GM21423 (cell line): ENCODE measurements at regions not wholly inside any gene's neighbourhood (a gene's known extent, or its start where the extent isn't known, plus 50 kb on each side); places are given as distances from the start of the nearest gene placed in this dataset.

Experiments used
- ATAC-seq: cut with Tn5 transposase; IDR thresholded peaks from one replicate; pipeline ENCODE4 v1.9.1; 2021; ENCODE audit warnings: mild to moderate bottlenecking, moderate library complexity; ENCODE audit not compliant: unreplicated experiment

DNA sequence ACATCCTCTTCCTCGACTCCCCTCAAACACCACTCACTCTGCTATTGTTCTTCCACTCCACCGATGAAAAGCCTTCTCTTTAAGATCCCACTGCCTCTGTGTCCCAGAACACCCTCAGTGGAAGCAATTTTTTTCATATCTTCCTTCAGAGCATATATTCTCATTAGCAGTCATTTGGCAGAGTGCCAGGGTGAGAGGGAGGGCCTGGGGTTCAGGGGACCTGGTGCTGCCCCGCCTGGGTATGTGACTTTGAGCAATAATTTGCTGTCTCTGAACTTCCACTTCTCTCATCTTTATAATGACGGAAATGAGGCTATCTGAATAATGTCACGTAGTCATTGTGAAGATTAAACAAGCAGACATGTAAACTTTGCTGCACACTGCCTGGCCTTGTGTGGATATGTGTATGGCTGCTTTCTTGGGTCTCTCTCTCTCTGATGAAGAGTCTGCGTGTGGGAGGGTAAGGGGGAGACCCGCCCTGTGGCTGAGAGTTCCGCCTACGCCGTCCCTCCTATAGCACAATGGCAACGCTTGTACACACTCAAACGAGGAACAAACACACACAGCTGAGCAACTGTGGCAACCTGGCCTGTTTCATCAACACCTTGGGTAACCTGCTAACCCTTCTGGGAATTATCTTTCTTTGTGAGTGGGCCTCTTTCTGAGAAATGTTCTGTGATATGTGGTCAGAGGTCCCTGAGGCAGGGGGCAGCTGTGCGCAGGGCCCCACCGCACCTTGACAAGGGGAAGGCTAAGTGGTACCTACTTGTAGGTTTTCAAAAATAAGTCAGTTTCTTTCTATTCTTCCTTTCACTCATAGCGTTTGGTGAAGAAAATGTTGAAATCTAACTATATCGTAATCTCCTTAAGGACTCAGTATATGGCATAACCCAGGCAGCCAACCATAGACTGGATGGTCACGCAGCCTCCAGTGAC is 369.8 kb downstream of the SV2B start:
- ATAC-seq: no peak

DNA sequence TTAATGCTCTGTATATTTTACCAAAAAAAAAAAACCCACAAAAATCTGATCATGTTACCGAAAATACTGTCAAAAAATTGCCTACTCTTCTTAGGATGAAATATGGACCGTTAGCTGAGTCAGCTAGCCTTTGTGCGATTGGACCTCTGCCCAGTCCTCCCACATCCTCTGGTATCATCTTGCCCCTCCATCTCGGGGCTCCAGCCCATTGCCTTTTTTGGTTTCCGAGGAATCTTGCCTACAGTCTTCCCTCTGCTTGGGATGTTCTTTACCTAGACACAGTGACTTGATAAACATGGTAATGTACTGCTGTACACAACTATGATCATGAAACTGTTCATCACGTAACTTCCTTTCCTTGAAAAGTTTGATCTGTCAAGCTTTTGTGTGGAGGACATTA is 371.4 kb downstream of the SV2B start:
- ATAC-seq: no peak

DNA sequence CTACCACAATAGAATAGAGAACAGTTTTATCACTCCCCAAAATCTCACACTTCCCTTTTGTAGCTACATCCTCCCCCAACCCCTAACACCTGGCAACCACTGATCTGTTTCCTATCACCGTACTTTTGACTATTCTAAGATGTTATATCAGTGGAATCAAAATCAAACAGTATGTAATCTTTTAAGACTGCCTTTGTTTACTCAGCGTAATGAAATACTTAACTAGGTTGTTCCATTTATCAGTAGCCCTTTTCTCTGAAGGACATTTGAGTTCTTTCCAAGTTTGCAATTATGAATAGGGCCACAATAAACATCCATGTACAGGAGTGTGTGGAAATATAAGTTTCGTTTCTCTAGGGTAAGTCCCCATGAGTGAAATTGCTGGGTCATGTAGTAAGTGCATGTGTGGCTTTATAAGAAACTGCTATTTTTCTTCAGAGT is 372.3 kb downstream of the SV2B start:
- ATAC-seq: no peak

GRCh38 chr15:91473894-91474545 is 374.0 kb downstream of the SV2B start:
- ATAC-seq: no peak

DNA sequence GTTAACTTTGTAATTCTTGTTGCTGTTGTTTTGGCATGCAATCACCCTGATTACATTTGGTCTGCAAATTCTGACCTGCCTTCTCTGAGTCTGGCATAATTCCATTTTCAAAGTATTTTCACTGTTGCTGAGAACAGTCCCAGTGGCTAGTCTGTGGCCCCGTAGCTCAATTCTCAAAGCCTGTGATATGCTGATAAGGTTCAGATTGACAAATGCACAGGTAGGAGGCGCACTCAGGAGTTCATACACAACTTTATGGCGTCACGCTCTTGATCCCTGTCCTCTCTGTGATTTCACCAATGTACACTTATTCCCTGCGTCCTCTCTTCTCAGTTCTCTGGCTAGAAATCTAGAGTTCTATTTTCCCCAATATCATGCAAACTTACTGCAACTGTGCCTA is 376.6 kb upstream of the SLCO3A1 start:
- no peak for ATAC-seq

DNA sequence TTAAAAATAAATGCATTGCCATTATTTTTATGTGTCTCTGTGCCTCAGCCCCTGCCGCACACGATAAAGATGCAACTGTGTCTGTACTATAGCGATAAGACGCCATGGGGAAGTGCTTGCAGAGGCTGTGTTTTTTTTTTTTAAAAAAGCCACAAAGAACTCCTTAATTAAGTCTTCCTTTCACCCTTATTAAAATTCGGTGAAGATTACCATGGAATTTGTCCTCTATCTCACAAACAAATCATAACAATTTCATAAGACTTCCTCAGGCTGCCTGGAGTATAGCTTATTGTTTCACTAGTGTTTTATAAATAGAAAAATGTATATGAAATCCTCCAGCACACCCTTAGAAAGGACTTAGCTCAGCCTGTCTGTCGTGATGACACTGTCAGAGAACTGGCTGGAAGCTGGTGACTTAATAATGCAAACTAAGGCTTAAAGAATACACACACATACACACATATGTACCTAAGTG is 374.8 kb upstream of the SLCO3A1 start:
- ATAC-seq: no peak

DNA sequence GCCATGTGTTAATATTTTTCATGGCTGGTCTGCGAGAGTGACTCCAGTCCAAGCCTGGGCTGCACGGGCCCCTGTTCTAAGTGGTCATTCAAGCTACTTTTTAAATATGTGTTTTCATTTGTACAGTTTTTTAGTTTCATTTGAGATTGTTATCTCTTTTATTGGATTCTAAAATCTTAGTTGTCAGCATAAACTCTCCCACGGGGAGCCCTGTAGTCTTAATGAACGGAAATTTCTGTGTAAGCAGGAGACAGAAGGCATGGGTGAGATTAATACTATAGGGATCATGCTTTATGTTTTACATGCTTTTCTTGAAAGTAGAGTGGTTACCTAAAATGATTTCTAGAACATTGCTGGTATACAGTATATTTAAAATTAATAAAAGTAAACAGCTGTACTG is 373.1 kb upstream of the SLCO3A1 start:
- no peak for ATAC-seq

DNA sequence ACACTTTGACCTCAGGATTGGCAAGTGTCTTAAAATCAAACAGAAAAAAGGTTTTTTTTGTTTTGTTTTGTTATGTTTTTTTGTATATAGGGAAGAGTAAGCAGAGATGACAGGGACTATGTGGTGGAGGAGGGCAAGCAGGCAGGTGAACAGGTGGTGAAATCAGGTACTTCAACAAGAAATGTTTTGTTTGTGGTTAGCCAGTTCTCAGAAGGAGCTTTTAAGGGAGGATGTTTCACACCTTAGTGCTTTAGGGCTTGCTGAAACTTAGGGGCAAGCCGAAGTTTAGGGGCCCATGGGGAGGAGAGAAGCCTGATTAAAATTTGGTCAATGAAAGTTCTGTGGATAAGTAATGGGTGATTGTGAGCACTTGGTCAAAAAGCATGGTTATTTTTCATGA is 370.7 kb upstream of the SLCO3A1 start:
- ATAC-seq: no peak

GRCh38 chr15:91484141-91484540 is 369.4 kb upstream of the SLCO3A1 start:
- no peak for ATAC-seq

DNA sequence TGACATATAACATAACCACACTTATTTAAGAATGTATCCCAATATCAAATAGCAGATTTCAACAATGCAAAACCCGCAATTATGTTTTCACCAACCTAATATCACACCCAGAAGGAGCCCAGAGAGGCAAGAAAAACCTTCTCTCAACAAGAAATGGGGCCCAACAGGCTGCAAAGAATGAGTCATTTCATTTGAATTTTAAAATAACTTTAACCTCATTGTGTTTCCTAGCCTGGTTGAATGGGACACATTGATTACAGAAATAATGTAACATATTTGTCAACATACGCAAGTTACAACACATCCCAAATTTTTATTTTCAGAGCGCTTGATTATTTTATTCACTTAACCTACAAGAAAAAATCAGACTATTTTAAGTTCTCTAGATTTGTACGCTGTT is 365.1 kb upstream of the SLCO3A1 start:
- ATAC-seq: no peak

GRCh38 chr15:91490211-91490610 is 363.3 kb upstream of the SLCO3A1 start:
- no peak for ATAC-seq

DNA sequence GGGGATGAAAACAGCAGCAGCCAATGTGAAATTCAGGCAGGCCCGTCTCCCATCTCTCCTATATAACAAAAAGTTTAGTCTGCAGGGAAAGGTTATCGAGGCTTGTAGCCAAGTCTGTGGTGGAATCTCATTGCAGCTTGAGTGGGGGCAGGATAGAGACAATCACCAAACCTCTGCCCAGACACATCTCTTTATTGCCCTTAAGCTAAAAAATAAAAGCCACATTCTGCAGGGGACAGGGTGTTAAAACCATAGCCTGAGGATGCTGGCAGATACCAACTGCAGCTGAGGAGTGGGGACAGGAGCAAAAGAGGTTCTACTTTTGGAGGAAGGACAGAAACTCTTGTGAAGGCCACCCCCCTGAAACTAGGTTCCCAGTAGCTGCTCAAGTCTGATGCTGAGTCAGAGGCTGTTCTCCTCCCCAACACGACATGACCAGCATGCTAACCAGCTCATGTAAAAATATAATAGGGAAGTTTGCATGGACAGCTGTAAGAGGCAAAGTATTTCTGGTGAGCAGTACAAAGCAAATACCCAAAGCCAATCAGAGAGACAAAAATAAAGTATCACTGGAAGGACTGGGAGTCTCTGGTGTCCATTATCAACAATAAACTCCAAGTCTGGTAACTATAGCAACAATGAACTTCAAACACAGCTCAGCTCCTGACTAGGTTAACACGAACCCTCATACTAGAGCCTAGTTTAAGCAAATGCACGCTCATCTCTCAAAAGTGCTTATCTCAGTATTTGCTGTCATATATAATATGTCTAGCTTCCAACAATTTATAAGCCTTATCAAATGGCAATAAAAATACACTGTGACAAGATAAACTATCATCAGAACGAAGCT is 362.2 kb upstream of the SLCO3A1 start:
- ATAC-seq: no peak

GRCh38 chr15:91496754-91497691 is 356.5 kb upstream of the SLCO3A1 start:
- ATAC-seq: no peak

DNA sequence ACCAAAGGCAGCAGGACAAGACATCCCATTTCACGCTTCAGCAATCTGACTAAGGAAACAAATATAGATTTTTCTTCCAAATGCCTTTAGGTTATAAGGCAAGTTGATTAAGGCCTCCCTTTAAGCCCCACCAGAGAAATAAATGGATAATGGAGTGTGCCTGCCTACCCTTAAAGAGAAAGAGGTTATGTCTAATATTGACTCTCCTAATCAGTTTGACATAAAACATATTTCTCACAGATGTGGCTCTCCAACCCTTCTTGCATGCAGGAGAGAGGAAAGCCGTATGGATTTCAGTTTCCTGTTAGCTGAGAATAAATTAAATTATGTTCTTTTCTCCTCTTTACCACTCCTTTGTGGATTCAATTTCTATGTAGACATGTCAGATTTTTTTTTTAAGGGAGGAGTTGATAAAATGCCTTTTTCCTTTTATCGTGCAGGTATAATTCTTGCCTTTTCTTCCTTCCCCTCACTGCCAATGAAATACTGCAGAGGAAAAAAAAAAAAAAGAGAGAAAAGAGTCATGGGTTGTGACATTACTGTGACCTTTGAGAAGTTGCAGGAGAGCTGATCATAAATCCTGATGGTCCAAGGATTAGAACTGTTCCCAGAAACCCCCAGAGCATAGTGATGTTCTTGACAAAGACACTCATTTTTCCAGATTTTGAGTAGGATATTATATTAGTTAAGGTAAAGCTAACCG is 355.3 kb upstream of the SLCO3A1 start:
- no peak for ATAC-seq

GRCh38 chr15:91498749-91499062 is 354.8 kb upstream of the SLCO3A1 start:
- ATAC-seq: no peak

DNA sequence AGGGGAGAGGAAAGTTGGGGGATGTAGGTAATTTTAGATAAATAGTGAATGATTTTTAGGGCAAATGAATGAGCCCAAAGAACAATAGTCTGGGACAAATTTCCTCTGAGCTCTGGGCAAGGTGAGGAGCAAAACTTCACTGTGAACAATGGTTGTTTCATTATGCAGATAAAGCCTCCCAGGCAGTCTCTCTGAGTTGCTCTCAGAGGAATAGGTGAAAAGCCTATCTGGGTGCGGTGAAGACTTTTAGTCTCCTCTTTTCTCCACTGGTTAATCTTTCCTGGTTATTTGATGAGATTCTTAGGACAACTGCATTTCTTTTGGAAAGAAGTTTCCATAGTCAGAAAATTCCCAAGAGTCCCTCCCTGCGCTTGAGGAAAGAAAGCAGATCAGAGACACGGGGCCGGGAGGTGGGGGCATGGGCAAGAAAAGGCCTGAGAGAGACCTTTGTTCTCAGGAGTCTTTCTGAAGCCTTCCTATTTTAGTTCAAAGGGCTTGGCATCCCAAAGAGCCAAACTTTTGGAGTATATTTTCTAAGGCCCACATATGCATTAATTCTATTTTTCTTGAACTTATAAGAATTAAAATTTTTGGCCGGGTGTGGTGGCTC is 353.6 kb upstream of the SLCO3A1 start:
- ATAC-seq: no peak

DNA sequence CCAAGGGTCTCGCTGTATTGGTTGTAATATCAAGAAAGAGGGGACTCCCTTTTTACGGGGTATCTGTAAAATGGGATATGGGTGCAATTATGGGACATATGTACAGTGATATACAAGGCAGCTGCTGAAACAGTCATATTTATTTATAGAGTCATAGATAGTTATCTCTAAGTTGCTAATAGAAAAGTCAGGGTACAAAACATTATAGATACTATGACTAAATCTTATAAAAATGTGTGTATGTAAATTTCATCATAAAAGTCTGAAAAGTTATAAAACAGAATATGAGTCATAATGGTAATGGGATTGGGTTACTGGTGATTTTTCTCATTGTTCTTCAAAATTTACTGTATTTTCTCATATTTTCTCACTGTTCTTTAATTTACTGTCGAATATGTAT is 344.9 kb upstream of the SLCO3A1 start:
- no peak for ATAC-seq

DNA sequence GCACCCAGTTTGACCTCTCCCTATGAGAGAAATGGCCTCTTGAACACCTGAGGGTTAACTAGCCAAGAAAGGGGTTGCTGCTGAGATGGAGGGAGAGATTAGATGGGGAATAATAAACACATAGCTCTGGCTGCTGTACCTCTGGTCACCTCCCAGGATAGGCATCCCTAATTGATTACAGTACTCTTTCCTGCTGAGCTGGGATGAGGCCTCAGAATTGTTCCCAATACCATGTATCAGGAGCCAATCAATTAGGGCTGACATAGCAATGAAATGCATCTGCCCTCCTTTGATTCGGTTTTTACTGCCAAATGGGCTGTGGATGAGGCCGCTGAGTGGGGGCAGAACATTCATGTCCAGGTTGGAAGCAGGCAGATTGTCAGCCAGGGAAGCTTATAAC is 339.4 kb upstream of the SLCO3A1 start:
- ATAC-seq: no peak

GRCh38 chr15:91515188-91515754 is 338.2 kb upstream of the SLCO3A1 start:
- ATAC-seq: no peak
